ENCODE measurements at regions not wholly inside any gene's neighbourhood (a gene's known extent, or its start where the extent isn't known, plus 50 kb on each side); places are given as distances from the start of the nearest gene placed in this dataset.

DNA sequence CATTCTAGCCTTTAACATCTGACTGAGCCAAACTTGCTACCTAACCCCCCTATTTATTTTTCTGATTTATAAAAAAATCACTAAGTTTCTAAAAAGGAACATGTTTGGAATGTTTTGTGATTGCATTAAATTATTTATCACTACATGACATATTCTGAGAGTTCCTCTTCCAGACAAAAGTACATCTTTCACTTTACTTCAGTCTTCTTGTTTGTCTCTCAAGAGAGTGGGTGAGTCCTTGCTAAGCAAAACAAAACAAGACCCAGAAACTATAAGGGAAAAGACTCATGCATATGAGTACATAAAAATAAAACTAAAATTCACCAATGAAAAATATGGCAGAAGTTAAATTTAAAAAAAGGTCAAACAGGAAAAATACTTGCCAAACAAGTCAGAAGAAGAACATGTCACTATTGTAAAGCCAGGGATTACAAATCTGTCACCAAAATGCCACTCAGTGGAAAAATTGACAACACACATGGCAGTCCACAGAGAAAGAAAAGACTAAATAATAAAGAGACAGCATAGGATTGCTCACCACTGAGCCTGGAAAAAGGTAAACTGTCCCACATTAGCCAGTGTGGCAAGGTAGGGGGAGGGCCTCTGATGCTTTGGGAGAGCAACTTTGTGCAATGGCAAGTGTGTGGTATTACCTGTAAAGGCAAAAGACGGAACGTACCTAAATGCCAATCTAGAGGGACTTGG, 166.7 kb upstream of the ZNF32 start:
- H3K9me3 ChIP-seq: no peaks in the 10 kb centered on the region
- H3K27me3 ChIP-seq: no peaks in the 10 kb centered on the region
- TF ChIP-seq POLR2AphosphoS5 (IDR thresholded peaks at IDR 0.05): no peak
- no peak for TF ChIP-seq CTCF (IDR thresholded peaks at IDR 0.05)
- peak overlapping the region in 1 of 4 donors; percentile 57 for H3K27ac ChIP-seq
- no peak overlapping the region for H3K4me3 ChIP-seq
- no peak for DNase-seq
- peaks cover 0 to 23% (median 9%) of the 10 kb centered on the region in 4 donors for H3K4me1 ChIP-seq
- H3K36me3 ChIP-seq: no peaks in the 10 kb centered on the region
- in situ Hi-C loops (cut with MboI; ENCODE audit: low pct_ligation_motif_present in 1 of 4, low pct_unique_long_range_greater_than_20kb in 1 of 4, low sequenced_read_pairs in 3 of 4) (no loop called here), intact Hi-C loops (cut with DNase I; ENCODE audit: low total_unique reads) (no loop called here)
- 75 to 88% methylated on average over 2 of the region's 2 CpGs for WGBS, 2 donors (ENCODE audit: low coverage in 1 of 2)

DNA sequence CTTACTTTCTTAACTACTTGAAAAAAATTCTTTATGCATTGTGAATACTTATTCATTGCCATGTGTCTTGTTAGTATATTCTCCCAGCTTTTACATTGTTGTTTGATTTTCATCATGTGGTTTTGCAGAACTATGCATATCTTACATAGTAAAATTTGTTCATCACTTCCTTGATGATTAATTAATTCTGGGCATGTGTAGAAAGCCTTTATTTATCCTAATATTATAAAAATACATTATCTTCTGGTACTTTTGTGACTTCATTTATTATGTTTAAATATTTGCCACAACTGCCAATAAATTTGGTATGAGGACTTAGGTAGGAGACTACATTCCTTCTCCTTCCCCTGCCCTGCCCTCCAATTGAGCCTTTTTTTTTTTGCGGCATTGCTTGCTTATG, 166.0 kb upstream of the ZNF32 start:
- in situ Hi-C loops (cut with MboI; ENCODE audit: low pct_ligation_motif_present in 1 of 4, low pct_unique_long_range_greater_than_20kb in 1 of 4, low sequenced_read_pairs in 3 of 4) (no loop called here), intact Hi-C loops (cut with DNase I; ENCODE audit: low total_unique reads) (no loop called here)
- H3K4me3 ChIP-seq: no peak overlapping the region
- no peaks in the 10 kb centered on the region for H3K9me3 ChIP-seq
- peaks cover 0 to 23% (median 9%) of the 10 kb centered on the region in 4 donors for H3K4me1 ChIP-seq
- no peak for DNase-seq
- WGBS, 2 donors (ENCODE audit: low coverage in 1 of 2): 82 to 100% methylated on average over 1 of the region's 1 CpG
- TF ChIP-seq POLR2A (IDR thresholded peaks at IDR 0.05) (no peak), POLR2AphosphoS5 (IDR thresholded peaks at IDR 0.05) (no peak)
- no peaks in the 10 kb centered on the region for H3K27me3 ChIP-seq
- no peak overlapping the region for H3K27ac ChIP-seq
- no peaks in the 10 kb centered on the region for H3K36me3 ChIP-seq

DNA sequence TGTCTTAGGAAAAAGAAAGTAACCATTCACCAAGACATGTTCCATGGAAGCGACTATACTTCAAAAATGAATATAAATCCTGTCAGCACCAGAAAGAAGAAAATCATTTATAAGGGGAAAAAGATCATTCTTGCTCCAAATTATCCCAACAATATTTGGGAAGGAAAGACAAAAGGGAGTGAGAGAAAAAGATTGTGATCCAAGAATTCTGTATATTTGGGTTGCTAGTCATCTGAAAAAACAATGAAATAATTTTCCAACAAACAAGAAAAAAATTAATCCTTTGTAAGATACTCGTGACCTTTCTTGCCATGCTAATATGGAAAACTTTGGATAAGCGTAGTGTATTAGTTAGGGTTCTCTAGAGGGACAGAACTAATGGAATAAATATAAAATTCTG, 163.2 kb upstream of the ZNF32 start:
- in situ Hi-C loops (cut with MboI; ENCODE audit: low pct_ligation_motif_present in 1 of 4, low pct_unique_long_range_greater_than_20kb in 1 of 4, low sequenced_read_pairs in 3 of 4) (no loop called here), intact Hi-C loops (cut with DNase I; ENCODE audit: low total_unique reads) (no loop called here)
- 67 to 90% methylated on average over 3 of the region's 3 CpGs for WGBS, 2 donors (ENCODE audit: low coverage in 1 of 2)
- H3K4me3 ChIP-seq: no peak overlapping the region
- no peak for DNase-seq
- TF ChIP-seq CTCF (IDR thresholded peaks at IDR 0.05): no peak
- TF ChIP-seq POLR2A (IDR thresholded peaks at IDR 0.05): no peak
- no peak for TF ChIP-seq POLR2AphosphoS5 (IDR thresholded peaks at IDR 0.05)
- TF ChIP-seq EP300 (IDR thresholded peaks at IDR 0.05; ENCODE audit: low read depth): no peak
- no peak overlapping the region for H3K27ac ChIP-seq
- H3K4me1 ChIP-seq: peaks cover 0 to 21% (median 8%) of the 10 kb centered on the region in 4 donors
- no peaks in the 10 kb centered on the region for H3K36me3 ChIP-seq
- H3K27me3 ChIP-seq: no peaks in the 10 kb centered on the region
- H3K9me3 ChIP-seq: no peaks in the 10 kb centered on the region

- 63 to 69% methylated on average over 6 to 8 of the region's 8 CpGs for WGBS, 2 donors (ENCODE audit: low coverage in 1 of 2)
- no peaks in the 10 kb centered on the region for H3K36me3 ChIP-seq
- no peaks in the 10 kb centered on the region for H3K9me3 ChIP-seq
- no peak overlapping the region for H3K4me3 ChIP-seq
- peaks cover 0 to 6% (median 0%) of the 10 kb centered on the region in 4 donors for H3K4me1 ChIP-seq
- intact Hi-C loops (cut with DNase I; ENCODE audit: low total_unique reads): no loop called here
- DNase-seq: no peak
- TF ChIP-seq EP300 (IDR thresholded peaks at IDR 0.05; ENCODE audit: low read depth): no peak
- in situ Hi-C loops (cut with MboI; ENCODE audit: low pct_ligation_motif_present in 1 of 4, low pct_unique_long_range_greater_than_20kb in 1 of 4, low sequenced_read_pairs in 3 of 4): no loop called here
- no peak overlapping the region for H3K27ac ChIP-seq
- no peaks in the 10 kb centered on the region for H3K27me3 ChIP-seq
Observed at GRCh38 chr10:43809211-43809930, 160.7 kb upstream of the ZNF32 start.

GRCh38 chr10:43808136-43808535, 159.5 kb upstream of the ZNF32 start:
- H3K36me3 ChIP-seq: no peaks in the 10 kb centered on the region
- DNase-seq: no peak
- intact Hi-C loops (cut with DNase I; ENCODE audit: low total_unique reads): no loop called here
- H3K9me3 ChIP-seq: no peaks in the 10 kb centered on the region
- in situ Hi-C loops (cut with MboI; ENCODE audit: low pct_ligation_motif_present in 1 of 4, low pct_unique_long_range_greater_than_20kb in 1 of 4, low sequenced_read_pairs in 3 of 4): no loop called here
- no peaks in the 10 kb centered on the region for H3K27me3 ChIP-seq
- H3K27ac ChIP-seq: no peak overlapping the region
- peaks cover 0 to 6% (median 0%) of the 10 kb centered on the region in 4 donors for H3K4me1 ChIP-seq
- no peak overlapping the region for H3K4me3 ChIP-seq
- TF ChIP-seq EP300 (IDR thresholded peaks at IDR 0.05; ENCODE audit: low read depth) (no peak), POLR2AphosphoS5 (IDR thresholded peaks at IDR 0.05) (no peak), CTCF (IDR thresholded peaks at IDR 0.05) (no peak), POLR2A (IDR thresholded peaks at IDR 0.05) (no peak)
- WGBS, 2 donors (ENCODE audit: low coverage in 1 of 2): 82 to 83% methylated on average over 1 to 3 of the region's 3 CpGs

All from transverse colon (tissue), 4 donors.